ENCODE measurements at regions not wholly inside any gene's neighbourhood (a gene's known extent, or its start where the extent isn't known, plus 50 kb on each side); places are given as distances from the start of the nearest gene placed in this dataset.

DNA sequence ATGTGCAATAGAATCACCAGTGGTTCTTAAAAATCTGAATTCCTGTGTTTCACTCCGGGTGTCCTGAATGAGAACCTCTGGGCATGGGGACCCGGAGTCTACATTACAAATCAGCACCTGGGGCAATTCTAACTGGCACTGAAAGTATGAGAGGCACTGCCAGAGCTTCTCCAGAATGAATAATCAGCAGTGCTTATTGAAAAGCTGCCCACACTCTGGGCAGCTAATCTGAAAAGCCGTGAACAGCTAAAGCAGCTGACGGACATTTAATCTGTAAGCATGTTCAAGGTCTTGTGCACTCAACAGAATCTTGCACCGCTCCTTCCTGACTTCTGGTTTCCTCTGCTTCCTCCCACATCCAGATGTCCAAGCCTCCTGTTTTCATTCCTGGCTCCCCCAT lies 113.3 kb upstream of the KIF5B start:
- Histone ChIP-seq H3K4me3 (no peak overlapping the region), H3K4me1 (ENCODE audit: insufficient read depth) (no peaks in the 10 kb centered on the region), H2AFZ (peak overlapping the region; percentile 66; the same call in 1 of the 2 replicates), H3K36me3 (ENCODE audit: insufficient read depth) (no peaks in the 10 kb centered on the region), H3F3A (replicated peaks; ENCODE audit: low read depth) (no peaks in the 10 kb centered on the region), H3K9me2 (ENCODE audit: insufficient read depth) (no peaks in the 10 kb centered on the region), H3K27me3 (ENCODE audit: insufficient read depth) (no peaks in the 10 kb centered on the region), H3K27ac (ENCODE audit: low read depth) (no peak overlapping the region), H3K79me2 (replicated peaks; ENCODE audit: insufficient read depth) (no peaks in the 10 kb centered on the region), H4K20me1 (replicated peaks; ENCODE audit: insufficient read depth) (no peaks in the 10 kb centered on the region), H3K4me2 (no peak overlapping the region)
- Mint-ChIP-seq H3K36me3 (ENCODE audit: low read depth) (no peaks in the 10 kb centered on the region), H3K4me1 (no peaks in the 10 kb centered on the region; the same call in 2 of the 3 replicates), H3K27me3 (ENCODE audit: insufficient read depth, low read depth, poor library complexity) (peaks cover 1% of the 10 kb centered on the region), H3K9me3 (no peaks in the 10 kb centered on the region; the same call in 2 of the 3 replicates), H3K4me3 (no peak overlapping the region), H3K27ac (no peak overlapping the region)
- TF ChIP-seq STAT1 (IDR thresholded peaks at IDR 0.05; ENCODE audit: unreplicated experiment) = no peak
- no peak for TF ChIP-seq EZH2phosphoT487 (IDR thresholded peaks at IDR 0.05; ENCODE audit: unreplicated experiment)
- TF ChIP-seq, protein P1, sequence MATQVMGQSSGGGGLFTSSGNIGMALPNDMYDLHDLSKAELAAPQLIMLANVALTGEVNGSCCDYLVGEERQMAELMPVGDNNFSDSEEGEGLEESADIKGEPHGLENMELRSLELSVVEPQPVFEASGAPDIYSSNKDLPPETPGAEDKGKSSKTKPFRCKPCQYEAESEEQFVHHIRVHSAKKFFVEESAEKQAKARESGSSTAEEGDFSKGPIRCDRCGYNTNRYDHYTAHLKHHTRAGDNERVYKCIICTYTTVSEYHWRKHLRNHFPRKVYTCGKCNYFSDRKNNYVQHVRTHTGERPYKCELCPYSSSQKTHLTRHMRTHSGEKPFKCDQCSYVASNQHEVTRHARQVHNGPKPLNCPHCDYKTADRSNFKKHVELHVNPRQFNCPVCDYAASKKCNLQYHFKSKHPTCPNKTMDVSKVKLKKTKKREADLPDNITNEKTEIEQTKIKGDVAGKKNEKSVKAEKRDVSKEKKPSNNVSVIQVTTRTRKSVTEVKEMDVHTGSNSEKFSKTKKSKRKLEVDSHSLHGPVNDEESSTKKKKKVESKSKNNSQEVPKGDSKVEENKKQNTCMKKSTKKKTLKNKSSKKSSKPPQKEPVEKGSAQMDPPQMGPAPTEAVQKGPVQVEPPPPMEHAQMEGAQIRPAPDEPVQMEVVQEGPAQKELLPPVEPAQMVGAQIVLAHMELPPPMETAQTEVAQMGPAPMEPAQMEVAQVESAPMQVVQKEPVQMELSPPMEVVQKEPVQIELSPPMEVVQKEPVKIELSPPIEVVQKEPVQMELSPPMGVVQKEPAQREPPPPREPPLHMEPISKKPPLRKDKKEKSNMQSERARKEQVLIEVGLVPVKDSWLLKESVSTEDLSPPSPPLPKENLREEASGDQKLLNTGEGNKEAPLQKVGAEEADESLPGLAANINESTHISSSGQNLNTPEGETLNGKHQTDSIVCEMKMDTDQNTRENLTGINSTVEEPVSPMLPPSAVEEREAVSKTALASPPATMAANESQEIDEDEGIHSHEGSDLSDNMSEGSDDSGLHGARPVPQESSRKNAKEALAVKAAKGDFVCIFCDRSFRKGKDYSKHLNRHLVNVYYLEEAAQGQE (IDR thresholded peaks at IDR 0.05; ENCODE audit: unreplicated experiment) = no peak
- TF ChIP-seq EZH2 (IDR thresholded peaks at IDR 0.05; ENCODE audit: low read depth, unreplicated experiment) = no peak
- TF ChIP-seq, protein P2, sequence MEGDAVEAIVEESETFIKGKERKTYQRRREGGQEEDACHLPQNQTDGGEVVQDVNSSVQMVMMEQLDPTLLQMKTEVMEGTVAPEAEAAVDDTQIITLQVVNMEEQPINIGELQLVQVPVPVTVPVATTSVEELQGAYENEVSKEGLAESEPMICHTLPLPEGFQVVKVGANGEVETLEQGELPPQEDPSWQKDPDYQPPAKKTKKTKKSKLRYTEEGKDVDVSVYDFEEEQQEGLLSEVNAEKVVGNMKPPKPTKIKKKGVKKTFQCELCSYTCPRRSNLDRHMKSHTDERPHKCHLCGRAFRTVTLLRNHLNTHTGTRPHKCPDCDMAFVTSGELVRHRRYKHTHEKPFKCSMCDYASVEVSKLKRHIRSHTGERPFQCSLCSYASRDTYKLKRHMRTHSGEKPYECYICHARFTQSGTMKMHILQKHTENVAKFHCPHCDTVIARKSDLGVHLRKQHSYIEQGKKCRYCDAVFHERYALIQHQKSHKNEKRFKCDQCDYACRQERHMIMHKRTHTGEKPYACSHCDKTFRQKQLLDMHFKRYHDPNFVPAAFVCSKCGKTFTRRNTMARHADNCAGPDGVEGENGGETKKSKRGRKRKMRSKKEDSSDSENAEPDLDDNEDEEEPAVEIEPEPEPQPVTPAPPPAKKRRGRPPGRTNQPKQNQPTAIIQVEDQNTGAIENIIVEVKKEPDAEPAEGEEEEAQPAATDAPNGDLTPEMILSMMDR (conservative IDR thresholded peaks at IDR 0.05; ENCODE audit: low read depth in 2 of 2) = no peak
- TF ChIP-seq ZNF114 (CRISPR knock-in tag; IDR thresholded peaks at IDR 0.05) = no peak
- TF ChIP-seq, protein P3, sequence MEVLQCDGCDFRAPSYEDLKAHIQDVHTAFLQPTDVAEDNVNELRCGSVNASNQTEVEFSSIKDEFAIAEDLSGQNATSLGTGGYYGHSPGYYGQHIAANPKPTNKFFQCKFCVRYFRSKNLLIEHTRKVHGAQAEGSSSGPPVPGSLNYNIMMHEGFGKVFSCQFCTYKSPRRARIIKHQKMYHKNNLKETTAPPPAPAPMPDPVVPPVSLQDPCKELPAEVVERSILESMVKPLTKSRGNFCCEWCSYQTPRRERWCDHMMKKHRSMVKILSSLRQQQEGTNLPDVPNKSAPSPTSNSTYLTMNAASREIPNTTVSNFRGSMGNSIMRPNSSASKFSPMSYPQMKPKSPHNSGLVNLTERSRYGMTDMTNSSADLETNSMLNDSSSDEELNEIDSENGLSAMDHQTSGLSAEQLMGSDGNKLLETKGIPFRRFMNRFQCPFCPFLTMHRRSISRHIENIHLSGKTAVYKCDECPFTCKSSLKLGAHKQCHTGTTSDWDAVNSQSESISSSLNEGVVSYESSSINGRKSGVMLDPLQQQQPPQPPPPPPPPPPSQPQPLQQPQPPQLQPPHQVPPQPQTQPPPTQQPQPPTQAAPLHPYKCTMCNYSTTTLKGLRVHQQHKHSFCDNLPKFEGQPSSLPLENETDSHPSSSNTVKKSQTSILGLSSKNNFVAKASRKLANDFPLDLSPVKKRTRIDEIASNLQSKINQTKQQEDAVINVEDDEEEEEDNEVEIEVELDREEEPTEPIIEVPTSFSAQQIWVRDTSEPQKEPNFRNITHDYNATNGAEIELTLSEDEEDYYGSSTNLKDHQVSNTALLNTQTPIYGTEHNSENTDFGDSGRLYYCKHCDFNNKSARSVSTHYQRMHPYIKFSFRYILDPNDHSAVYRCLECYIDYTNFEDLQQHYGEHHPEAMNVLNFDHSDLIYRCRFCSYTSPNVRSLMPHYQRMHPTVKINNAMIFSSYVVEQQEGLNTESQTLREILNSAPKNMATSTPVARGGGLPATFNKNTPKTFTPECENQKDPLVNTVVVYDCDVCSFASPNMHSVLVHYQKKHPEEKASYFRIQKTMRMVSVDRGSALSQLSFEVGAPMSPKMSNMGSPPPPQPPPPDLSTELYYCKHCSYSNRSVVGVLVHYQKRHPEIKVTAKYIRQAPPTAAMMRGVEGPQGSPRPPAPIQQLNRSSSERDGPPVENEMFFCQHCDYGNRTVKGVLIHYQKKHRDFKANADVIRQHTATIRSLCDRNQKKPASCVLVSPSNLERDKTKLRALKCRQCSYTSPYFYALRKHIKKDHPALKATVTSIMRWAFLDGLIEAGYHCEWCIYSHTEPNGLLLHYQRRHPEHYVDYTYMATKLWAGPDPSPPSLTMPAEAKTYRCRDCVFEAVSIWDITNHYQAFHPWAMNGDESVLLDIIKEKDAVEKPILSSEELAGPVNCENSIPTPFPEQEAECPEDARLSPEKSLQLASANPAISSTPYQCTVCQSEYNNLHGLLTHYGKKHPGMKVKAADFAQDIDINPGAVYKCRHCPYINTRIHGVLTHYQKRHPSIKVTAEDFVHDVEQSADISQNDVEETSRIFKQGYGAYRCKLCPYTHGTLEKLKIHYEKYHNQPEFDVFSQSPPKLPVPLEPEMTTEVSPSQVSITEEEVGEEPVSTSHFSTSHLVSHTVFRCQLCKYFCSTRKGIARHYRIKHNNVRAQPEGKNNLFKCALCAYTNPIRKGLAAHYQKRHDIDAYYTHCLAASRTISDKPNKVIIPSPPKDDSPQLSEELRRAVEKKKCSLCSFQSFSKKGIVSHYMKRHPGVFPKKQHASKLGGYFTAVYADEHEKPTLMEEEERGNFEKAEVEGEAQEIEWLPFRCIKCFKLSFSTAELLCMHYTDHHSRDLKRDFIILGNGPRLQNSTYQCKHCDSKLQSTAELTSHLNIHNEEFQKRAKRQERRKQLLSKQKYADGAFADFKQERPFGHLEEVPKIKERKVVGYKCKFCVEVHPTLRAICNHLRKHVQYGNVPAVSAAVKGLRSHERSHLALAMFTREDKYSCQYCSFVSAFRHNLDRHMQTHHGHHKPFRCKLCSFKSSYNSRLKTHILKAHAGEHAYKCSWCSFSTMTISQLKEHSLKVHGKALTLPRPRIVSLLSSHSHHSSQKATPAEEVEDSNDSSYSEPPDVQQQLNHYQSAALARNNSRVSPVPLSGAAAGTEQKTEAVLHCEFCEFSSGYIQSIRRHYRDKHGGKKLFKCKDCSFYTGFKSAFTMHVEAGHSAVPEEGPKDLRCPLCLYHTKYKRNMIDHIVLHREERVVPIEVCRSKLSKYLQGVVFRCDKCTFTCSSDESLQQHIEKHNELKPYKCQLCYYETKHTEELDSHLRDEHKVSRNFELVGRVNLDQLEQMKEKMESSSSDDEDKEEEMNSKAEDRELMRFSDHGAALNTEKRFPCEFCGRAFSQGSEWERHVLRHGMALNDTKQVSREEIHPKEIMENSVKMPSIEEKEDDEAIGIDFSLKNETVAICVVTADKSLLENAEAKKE (CRISPR knock-in tag; IDR thresholded peaks at IDR 0.05) = no peak
- no peak for TF ChIP-seq ZNF331 (CRISPR knock-in tag; IDR thresholded peaks at IDR 0.05; ENCODE audit: low read depth)
- no peak for TF ChIP-seq NANOG (IDR thresholded peaks at IDR 0.05; ENCODE audit: borderline replicate concordance)
- TF ChIP-seq JUNB (IDR thresholded peaks at IDR 0.05; ENCODE audit: unreplicated experiment) = no peak
- TF ChIP-seq, protein P4, sequence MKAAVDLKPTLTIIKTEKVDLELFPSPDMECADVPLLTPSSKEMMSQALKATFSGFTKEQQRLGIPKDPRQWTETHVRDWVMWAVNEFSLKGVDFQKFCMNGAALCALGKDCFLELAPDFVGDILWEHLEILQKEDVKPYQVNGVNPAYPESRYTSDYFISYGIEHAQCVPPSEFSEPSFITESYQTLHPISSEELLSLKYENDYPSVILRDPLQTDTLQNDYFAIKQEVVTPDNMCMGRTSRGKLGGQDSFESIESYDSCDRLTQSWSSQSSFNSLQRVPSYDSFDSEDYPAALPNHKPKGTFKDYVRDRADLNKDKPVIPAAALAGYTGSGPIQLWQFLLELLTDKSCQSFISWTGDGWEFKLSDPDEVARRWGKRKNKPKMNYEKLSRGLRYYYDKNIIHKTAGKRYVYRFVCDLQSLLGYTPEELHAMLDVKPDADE (IDR thresholded peaks at IDR 0.05) = no peak
- no peak for ATAC-seq
- DNase-seq (ENCODE audit: low spot score) = no peak
